IPS DF 4.7 (cell line): ENCODE measurements at regions not wholly inside any gene's neighbourhood (a gene's known extent, or its start where the extent isn't known, plus 50 kb on each side); places are given as distances from the start of the nearest gene placed in this dataset.
"Not testable (repeated sequence)": the region's sequence is repeated elsewhere in the genome, so short reads cannot be mapped to it uniquely, and the experiment has no call there.

ENCODE experiments used
- DNase-seq: peaks from one replicate; pipeline ENCODE4 v3.0.0-alpha.2; 2013; ENCODE audit warnings: low spot score; ENCODE audit errors: extremely low read depth

GRCh38 chr3:91348064-91348463 lies 2240.6 kb downstream of the EPHA3 start:
- not testable (repeated sequence) for DNase-seq

- DNase-seq, result not testable (repeated sequence)
Observed at GRCh38 chr3:91349072-91349471, 2241.7 kb downstream of the EPHA3 start.

- not testable (repeated sequence) for DNase-seq
Observed at GRCh38 chr3:91352161-91352560, 2244.7 kb downstream of the EPHA3 start.

GRCh38 chr3:91359278-91359677 lies 2251.9 kb downstream of the EPHA3 start:
- not testable (repeated sequence) for DNase-seq

- DNase-seq, result not testable (repeated sequence)
Observed at GRCh38 chr3:91383100-91383894, 2275.9 kb downstream of the EPHA3 start.

GRCh38 chr3:91403938-91404337 lies 2296.5 kb downstream of the EPHA3 start:
- DNase-seq, result not testable (repeated sequence)

- not testable (repeated sequence) for DNase-seq
Observed at GRCh38 chr3:91442063-91442462, 2334.6 kb downstream of the EPHA3 start.

- not testable (repeated sequence) for DNase-seq
Observed at GRCh38 chr3:91442483-91442882, 2335.1 kb downstream of the EPHA3 start.

GRCh38 chr3:91448379-91448778 lies 2341.0 kb downstream of the EPHA3 start:
- DNase-seq, result not testable (repeated sequence)

GRCh38 chr3:91466517-91466916 lies 2359.1 kb downstream of the EPHA3 start:
- not testable (repeated sequence) for DNase-seq

GRCh38 chr3:91469251-91469650 lies 2361.8 kb downstream of the EPHA3 start:
- not testable (repeated sequence) for DNase-seq

GRCh38 chr3:91485026-91485425 lies 2377.6 kb downstream of the EPHA3 start:
- DNase-seq, result peak; percentile 11

- DNase-seq, result not testable (repeated sequence)
Observed at GRCh38 chr3:91485891-91486290, 2378.5 kb downstream of the EPHA3 start.

- not testable (repeated sequence) for DNase-seq
Observed at GRCh38 chr3:91497712-91498111, 2390.3 kb downstream of the EPHA3 start.

- not testable (repeated sequence) for DNase-seq
Observed at GRCh38 chr3:91499850-91500249, 2392.4 kb downstream of the EPHA3 start.

GRCh38 chr3:91504874-91505273 lies 2397.5 kb downstream of the EPHA3 start:
- DNase-seq, result not testable (repeated sequence)
